HG03558 (cell line): ENCODE measurements at regions not wholly inside any gene's neighbourhood (a gene's known extent, or its start where the extent isn't known, plus 50 kb on each side); places are given as distances from the start of the nearest gene placed in this dataset.
"Not testable (repeated sequence)": the region's sequence is repeated elsewhere in the genome, so short reads cannot be mapped to it uniquely, and the experiment has no call there.

Experiments
- ATAC-seq: cut with Tn5 transposase; IDR thresholded peaks from one replicate; pipeline ENCODE4 v1.9.1; 2021; ENCODE audit warnings: moderate number of reproducible peaks; ENCODE audit not compliant: unreplicated experiment; ENCODE audit errors: extremely low read depth

DNA sequence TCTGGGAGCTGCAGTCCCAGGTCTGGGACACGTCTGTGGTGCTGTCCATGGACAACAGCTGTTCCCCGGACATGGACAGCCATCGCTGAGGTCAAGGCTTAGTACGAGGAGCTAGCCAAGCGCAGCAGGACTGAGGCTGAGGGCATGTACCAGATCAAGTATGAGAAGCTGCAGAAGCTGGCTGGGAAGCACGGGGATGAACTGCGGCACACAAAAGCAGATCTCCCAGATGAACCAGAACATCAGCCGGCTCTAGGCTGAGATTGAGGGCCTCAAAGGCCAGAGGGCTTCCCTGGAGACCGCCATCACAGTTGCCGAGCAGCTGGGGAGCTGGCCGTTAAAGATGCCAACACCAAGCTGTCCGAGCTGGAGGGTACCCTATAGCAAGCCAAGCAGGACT, 375.3 kb downstream of the SEC23A start:
- ATAC-seq: no peak

DNA sequence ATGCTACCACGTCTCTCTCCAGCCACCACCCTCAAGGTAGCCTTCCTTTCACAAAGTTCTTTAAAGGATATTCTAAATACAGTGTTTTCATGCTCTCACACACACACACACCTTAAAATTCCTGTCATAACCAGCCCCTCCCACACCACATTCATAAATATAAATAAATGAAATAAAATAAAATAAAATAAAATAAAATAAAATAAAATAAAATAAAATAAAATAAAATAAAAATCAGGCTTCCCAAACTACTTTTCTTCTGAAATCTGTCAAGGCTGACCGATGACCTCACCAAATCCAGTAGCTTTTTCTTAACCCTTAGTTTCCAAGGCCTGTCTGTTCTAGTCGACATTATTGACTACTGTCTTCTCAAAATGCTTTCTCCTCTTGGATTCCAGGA, 378.4 kb downstream of the SEC23A start:
- no peak for ATAC-seq

DNA sequence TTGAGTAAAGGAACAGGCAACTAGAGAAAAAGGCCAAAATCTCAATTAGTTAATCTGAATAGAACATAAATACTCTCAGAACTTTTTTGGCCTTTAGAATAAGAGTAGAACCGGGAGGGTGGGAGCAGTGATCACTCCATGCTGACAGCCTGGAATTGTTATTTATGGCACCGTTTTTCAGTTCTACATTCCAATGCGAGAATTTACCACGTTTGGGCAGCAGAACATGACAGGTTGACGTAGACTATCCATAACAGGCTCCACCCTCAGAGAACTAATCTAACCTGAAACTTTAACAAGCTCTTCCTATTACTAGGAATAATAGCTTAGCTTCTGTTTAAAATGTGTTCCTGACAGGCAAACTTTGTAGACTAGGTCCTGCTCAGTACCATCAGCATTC, 379.1 kb downstream of the SEC23A start:
- ATAC-seq: no peak

- no peak for ATAC-seq
Measured at GRCh38 chr14:38723277-38723676, 379.8 kb downstream of the SEC23A start.

DNA sequence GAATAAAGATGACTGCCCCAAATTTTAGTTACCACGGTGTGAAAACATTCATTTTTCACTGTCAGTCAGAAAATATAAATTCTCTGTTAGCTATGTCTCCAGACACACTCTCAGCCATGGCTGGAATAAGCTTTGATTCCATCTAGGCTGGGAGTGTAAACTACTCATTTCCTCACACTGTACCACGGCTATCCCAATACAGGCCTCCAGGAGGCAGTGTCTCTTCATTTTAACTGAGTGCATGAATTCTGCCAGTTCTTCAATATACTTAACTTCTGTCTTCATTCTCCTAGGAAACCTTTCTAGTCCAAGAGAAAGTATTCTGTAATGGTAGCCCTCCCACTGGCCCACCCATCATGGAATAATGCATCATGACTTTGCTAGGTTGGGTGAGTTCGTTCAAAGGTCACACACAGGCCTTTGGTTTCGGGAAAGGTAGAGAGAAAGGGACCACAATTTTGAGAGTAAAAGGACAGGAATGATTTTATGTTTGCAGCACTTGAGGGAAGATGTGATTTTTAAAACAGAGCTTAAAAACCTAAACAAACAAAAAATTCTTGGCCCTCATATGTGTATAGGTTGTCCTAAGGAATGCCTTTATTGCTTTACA, 381.1 kb downstream of the SEC23A start:
- peak; percentile 51 for ATAC-seq

- ATAC-seq: no peak
Measured at GRCh38 chr14:38718519-38718918, 384.5 kb downstream of the SEC23A start.

DNA sequence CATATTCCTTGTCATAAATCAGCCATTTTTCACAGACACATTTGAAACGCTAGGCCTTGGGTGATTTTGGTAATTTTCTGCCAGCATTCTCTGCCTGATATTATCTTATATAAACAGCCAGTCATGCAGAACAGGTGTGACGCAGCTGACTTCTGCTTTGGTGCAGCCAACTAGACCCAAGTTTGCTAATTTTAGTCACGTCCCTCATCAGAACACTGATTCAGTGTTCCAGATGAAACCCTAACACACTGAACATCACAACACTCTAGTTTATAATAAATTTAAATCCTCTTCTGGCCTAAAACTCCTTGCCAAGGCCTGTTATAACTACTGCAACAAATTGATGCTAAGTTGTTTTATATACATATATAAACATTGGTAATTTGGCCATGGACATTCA, 386.1 kb downstream of the SEC23A start:
- no peak for ATAC-seq

DNA sequence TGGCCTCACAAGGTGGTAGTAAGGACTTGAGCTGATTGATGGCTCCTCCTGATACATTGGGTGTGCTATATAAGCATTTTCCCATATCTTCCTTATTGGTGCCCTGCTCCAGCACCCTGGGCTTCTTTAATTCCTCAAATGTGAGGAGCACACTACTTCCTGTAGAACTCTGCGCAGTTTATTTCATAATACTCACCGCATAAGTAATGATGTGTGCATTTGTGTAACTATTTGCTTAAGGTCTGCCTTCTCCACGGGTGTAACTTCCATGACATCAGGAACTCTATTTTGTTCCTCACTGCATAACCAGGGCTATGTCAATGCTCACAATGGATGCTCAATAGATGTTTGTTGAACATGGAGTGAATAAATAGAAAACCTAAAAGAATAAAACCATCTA, 392.2 kb downstream of the SEC23A start:
- ATAC-seq: no peak

- ATAC-seq: no peak
Measured at GRCh38 chr14:38710196-38710595, 392.8 kb downstream of the SEC23A start.

DNA sequence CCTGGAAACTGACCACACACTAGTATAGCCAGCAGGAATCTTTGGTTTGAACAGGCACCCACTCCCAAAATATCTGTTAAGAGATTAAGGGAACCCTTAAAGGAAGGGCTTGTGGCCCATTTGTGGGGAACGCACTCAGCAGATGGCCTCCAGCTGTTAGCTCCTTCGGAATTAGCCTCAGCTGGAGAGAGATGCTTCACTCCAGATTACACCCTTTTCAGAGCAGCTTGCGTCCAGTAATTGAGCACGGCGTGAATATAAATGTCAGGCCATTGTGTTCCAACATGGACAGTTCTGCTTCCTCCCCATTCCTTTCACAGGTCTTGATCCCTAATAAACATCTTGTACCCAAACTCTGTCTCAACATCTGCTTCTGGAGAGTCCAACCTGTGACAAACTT, 397.8 kb downstream of the SEC23A start:
- ATAC-seq: no peak

GRCh38 chr14:38704220-38704619, 398.8 kb downstream of the SEC23A start:
- no peak for ATAC-seq

- ATAC-seq: no peak
Measured at GRCh38 chr14:38696925-38697324, 406.1 kb downstream of the SEC23A start.

- ATAC-seq: no peak
Measured at GRCh38 chr14:38693423-38693822, 409.6 kb downstream of the SEC23A start.

DNA sequence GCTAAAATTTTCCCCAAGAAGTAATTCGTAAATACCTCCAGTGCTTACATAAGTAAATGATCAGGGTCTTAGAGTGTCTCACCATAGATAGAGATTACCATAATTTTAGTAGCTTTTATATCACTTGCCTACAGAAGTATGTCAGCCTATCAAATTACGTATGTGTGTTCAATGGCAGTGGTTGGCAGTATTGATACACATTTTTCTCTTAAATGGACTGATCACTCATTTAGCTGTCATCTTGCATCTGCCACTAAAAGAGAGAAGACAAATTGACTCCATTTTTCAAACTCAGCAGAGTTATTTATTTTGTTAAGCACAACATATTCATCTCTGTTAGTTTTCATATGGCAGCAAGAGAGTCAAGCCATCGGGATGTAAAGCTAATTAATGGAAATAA, 413.1 kb upstream of the CLEC14A start:
- no peak for ATAC-seq

- ATAC-seq: no peak
Measured at GRCh38 chr14:38663382-38663781, 407.5 kb upstream of the CLEC14A start.

- ATAC-seq: no peak
Measured at GRCh38 chr14:38662781-38663180, 406.9 kb upstream of the CLEC14A start.

DNA sequence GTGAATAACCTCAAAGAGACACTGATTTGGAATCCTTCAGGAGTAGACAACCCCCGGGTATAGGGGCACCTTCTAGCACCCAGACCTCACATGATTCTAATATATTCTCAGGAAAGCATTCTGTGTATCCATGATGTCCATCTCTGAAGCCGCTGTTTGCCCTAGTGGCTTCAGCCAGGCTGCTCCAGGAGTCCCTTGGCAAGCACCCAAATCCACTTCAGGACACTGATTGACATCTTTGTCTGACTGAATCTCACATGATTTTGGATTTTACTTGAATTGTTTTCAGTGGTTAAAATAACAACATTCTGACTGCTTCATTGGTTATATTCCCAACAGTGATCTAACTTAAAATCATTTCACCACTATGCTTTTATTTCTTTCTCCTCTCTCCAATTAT, 390.5 kb upstream of the CLEC14A start:
- ATAC-seq: no peak

GRCh38 chr14:38634913-38635312, 379.0 kb upstream of the CLEC14A start:
- ATAC-seq: not testable (repeated sequence)

GRCh38 chr14:38629412-38629811, 373.5 kb upstream of the CLEC14A start:
- no peak for ATAC-seq

DNA sequence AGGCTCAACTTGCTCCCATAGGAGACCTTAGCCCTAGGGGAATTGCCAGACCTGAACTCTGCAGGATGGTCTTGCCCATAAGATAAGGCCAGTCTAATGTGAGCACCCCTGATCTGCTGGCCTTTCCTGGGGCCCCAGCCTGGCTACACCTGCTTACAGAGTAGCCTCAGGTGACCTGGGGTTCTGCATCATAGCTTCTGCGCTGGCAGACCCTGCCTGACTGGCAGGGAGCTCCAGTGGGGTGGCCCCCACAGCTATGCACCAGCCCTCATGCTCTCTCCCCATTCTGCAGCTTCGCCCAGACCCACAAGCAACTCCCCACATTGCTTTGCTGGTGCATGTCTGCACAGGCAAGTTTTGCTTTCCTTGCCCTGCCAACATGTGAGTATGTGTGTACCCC, 371.3 kb upstream of the CLEC14A start:
- no peak for ATAC-seq

GRCh38 chr14:38623661-38624060, 367.8 kb upstream of the CLEC14A start:
- ATAC-seq: no peak

GRCh38 chr14:38618514-38618913, 362.6 kb upstream of the CLEC14A start:
- no peak for ATAC-seq

DNA sequence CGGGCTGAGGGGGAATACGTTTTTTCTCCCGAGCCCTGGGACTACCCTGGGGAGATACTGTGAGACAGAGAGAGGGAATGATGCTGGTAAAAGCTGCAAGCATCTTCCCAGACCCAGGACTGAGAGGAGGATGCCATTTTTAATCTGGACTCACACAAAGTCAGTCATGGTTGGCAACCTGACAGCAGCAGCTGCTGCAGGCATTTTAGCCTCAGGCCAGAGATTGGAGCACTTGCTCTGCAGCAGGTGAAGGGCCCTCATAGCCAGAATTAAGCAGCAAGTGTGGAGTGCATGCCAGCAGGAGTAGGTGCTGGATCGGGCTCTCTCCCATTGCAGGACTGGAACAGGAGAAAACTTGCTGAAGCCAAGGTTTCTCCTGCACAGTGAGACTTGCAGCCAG, 361.1 kb upstream of the CLEC14A start:
- ATAC-seq: no peak
